HCT116 (cell line): ENCODE measurements at regions not wholly inside any gene's neighbourhood (a gene's known extent, or its start where the extent isn't known, plus 50 kb on each side); places are given as distances from the start of the nearest gene placed in this dataset.

ENCODE experiments used
- EGR1 ChIP-seq: IDR thresholded peaks from 2 replicates; pipeline ENCODE4 v1.6.1; 2012; ENCODE audit warnings: low read depth
- ELF1 ChIP-seq: IDR thresholded peaks from 2 replicates; pipeline ENCODE4 v1.6.1; 2012; ENCODE audit warnings: low read depth, borderline replicate concordance
- EZH2 ChIP-seq: fragments of 200-600 bp; sonication (generic); IDR thresholded peaks from 2 replicates; pipeline ENCODE4 v1.6.1; 2017; ENCODE audit warnings: antibody characterized with exemption, mixed run types
- FOSL1 ChIP-seq: IDR thresholded peaks from 2 replicates; pipeline ENCODE4 v1.6.1; 2012; ENCODE audit warnings: low read depth
- JUND ChIP-seq: IDR thresholded peaks from 2 replicates; pipeline ENCODE4 v1.6.1; 2012
- POLR2A ChIP-seq: IDR thresholded peaks from 2 replicates; pipeline ENCODE4 v1.7.0; 2011; ENCODE audit warnings: borderline replicate concordance; ENCODE audit not compliant: insufficient read depth, insufficient read length; ENCODE audit errors: extremely low read depth
- SIN3A ChIP-seq: IDR thresholded peaks from 2 replicates; pipeline ENCODE4 v1.6.1; 2012; ENCODE audit warnings: low read depth
- SRF ChIP-seq: IDR thresholded peaks from 2 replicates; pipeline ENCODE4 v1.6.1; 2012; ENCODE audit warnings: low read depth
- YY1 ChIP-seq: IDR thresholded peaks from 2 replicates; pipeline ENCODE4 v1.6.1; 2011; ENCODE audit warnings: low read length, low read depth, moderate library complexity, mild to moderate bottlenecking; ENCODE audit not compliant: insufficient replicate concordance; ENCODE audit errors: extremely low read depth
- ZFX ChIP-seq: fragments of 450-650 bp; IDR thresholded peaks from 2 replicates; pipeline ENCODE4 v1.6.1; 2017
- TF ChIP-seq, protein P1 (sequence below), 3 experiments: fragments of 200-600 bp in 1 of 3; sonication (generic) in 1 of 3; IDR thresholded peaks in 2 of 3; conservative IDR thresholded peaks in 1 of 3; 2 replicates each; pipeline ENCODE4 v1.5.1; 2012 to 2017; ENCODE audit warnings: low read depth in 2 of 3, low read length in 2 of 3, antibody characterized with exemption in 1 of 3, borderline replicate concordance in 1 of 3, control low read depth in 1 of 3, mild to moderate bottlenecking in 1 of 3, mixed read lengths in 1 of 3, mixed run types in 1 of 3, moderate library complexity in 1 of 3; ENCODE audit not compliant: insufficient read depth in 1 of 3
- TF ChIP-seq, protein P2 (sequence below): IDR thresholded peaks from 2 replicates; pipeline ENCODE4 v1.6.1; 2012
- TF ChIP-seq, protein P3 (sequence below): IDR thresholded peaks from 2 replicates; pipeline ENCODE4 v1.6.1; 2012

DNA sequence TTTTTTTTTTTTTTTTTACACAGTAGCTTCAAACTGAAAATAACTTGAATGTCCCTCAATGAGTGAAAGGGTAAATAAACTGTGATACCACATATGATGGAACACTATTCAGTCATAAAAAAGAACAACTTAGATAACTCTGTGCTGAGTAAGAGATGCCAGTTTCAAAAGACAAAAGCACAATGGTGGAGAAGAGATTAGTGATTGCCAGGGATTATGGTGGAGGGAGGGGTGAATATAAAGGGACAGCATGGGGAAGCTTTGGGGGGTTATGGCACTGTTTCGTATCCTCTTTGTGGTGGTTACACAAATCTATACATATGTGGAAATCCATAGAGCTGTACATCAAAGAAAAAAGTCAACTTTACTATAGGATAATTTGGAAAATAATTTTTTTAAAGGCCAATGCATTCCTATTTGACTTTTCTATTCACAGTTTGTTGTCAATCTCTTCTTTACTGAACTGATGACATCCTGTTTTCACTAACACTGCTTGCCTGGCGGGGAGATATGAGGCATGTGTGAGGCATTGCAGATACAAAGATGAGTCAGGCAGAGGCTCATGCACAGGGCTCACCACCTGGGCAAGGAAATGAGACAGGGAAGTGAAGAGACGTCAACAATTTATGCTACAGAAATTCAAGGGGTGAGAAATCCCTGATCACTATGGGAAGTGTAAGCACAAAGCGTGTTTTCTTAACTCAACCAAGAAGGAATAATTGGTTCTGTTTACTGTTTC, 302.7 kb downstream of the DUSP10 start (continued):
- TF ChIP-seq, protein P1, sequence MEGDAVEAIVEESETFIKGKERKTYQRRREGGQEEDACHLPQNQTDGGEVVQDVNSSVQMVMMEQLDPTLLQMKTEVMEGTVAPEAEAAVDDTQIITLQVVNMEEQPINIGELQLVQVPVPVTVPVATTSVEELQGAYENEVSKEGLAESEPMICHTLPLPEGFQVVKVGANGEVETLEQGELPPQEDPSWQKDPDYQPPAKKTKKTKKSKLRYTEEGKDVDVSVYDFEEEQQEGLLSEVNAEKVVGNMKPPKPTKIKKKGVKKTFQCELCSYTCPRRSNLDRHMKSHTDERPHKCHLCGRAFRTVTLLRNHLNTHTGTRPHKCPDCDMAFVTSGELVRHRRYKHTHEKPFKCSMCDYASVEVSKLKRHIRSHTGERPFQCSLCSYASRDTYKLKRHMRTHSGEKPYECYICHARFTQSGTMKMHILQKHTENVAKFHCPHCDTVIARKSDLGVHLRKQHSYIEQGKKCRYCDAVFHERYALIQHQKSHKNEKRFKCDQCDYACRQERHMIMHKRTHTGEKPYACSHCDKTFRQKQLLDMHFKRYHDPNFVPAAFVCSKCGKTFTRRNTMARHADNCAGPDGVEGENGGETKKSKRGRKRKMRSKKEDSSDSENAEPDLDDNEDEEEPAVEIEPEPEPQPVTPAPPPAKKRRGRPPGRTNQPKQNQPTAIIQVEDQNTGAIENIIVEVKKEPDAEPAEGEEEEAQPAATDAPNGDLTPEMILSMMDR (IDR thresholded peaks at IDR 0.05 in 2 of 3, conservative IDR thresholded peaks at IDR 0.05 in 1 of 3; ENCODE audit: borderline replicate concordance in 1 of 3, insufficient read depth in 1 of 3, low read depth in 2 of 3, low read length in 2 of 3) = no peak
- TF ChIP-seq EZH2 (no peak), ELF1 (no peak), FOSL1 (peak; percentile 89), ZFX (no peak), EGR1 (no peak), POLR2A (no peak), YY1 (no peak), JUND (peak; percentile 90), SRF (peak; percentile 36; the same call in 1 of the 2 replicates), SIN3A (peak; percentile 70; the same call in 1 of the 2 replicates)
- TF ChIP-seq, protein P2, sequence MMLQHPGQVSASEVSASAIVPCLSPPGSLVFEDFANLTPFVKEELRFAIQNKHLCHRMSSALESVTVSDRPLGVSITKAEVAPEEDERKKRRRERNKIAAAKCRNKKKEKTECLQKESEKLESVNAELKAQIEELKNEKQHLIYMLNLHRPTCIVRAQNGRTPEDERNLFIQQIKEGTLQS = no peak
- TF ChIP-seq, protein P3, sequence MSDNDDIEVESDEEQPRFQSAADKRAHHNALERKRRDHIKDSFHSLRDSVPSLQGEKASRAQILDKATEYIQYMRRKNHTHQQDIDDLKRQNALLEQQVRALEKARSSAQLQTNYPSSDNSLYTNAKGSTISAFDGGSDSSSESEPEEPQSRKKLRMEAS = peak; percentile 84
